ENCODE measurements at regions not wholly inside any gene's neighbourhood (a gene's known extent, or its start where the extent isn't known, plus 50 kb on each side); places are given as distances from the start of the nearest gene placed in this dataset.

DNA sequence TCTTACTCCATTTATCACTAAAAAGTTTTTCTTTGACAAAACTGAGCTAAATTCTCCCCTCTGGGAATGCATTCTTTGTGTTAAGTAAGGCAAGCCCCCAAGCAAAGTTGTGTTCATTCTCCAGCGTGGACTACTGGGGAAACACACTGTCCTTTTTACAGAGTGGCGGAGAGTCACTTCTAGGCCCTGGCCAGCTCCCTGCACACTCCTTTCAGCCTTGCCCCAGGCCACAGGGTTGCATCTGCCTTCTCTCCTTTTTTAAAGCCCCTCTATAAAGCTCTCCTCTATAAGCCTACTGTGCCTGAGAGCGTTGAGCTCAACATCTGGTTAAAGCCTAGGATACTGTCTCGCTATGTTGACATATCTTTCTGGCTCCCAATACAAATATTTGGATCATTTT is 803.4 kb downstream of the PCDH17 start:
- H3K79me2 ChIP-seq (ENCODE audit: insufficient read depth, low read depth): no peaks in the 10 kb centered on the region
- H3K36me3 ChIP-seq (ENCODE audit: insufficient read depth): no peaks in the 10 kb centered on the region
- TF ChIP-seq, protein P1, sequence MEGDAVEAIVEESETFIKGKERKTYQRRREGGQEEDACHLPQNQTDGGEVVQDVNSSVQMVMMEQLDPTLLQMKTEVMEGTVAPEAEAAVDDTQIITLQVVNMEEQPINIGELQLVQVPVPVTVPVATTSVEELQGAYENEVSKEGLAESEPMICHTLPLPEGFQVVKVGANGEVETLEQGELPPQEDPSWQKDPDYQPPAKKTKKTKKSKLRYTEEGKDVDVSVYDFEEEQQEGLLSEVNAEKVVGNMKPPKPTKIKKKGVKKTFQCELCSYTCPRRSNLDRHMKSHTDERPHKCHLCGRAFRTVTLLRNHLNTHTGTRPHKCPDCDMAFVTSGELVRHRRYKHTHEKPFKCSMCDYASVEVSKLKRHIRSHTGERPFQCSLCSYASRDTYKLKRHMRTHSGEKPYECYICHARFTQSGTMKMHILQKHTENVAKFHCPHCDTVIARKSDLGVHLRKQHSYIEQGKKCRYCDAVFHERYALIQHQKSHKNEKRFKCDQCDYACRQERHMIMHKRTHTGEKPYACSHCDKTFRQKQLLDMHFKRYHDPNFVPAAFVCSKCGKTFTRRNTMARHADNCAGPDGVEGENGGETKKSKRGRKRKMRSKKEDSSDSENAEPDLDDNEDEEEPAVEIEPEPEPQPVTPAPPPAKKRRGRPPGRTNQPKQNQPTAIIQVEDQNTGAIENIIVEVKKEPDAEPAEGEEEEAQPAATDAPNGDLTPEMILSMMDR (conservative IDR thresholded peaks at IDR 0.05; ENCODE audit: low read depth, low read length): no peak
- no peak overlapping the region for H3K4me2 ChIP-seq
- H4K20me1 ChIP-seq (ENCODE audit: insufficient read depth): no peaks in the 10 kb centered on the region
- no peaks in the 10 kb centered on the region for H3K27me3 ChIP-seq (ENCODE audit: insufficient read depth, low read depth)
- H2AFZ ChIP-seq (ENCODE audit: low read depth): no peak overlapping the region
- no peak overlapping the region for H3K9ac ChIP-seq
- H3K27ac ChIP-seq: no peak overlapping the region
- no peak overlapping the region for H3K4me3 ChIP-seq (IDR thresholded peaks at IDR 0.05; ENCODE audit: insufficient read depth, low read depth, low read length)
- no peaks in the 10 kb centered on the region for H3K4me1 ChIP-seq (ENCODE audit: low read depth, poor library complexity, severe bottlenecking)

DNA sequence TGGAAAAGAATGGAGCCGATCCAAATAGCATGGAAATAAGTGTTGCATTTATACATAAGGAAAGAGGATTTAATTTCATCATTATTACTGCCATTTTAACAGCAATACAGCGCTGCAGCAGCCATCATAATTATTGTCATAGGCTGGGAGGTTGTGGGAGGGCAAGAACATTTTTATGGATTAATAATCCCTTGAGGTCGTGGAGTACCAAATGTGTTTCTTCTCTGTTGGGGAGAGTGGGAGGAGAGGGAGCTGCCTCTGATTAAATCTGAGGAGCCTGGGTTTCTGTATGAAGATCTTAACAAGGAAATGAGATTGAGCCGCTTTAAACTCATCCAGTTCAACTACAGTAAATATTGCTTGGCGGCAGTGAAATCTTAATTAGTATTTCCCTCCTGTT is 805.9 kb downstream of the PCDH17 start:
- Histone ChIP-seq H3K27me3 (ENCODE audit: insufficient read depth, low read depth) (no peaks in the 10 kb centered on the region), H3K4me3 (IDR thresholded peaks at IDR 0.05; ENCODE audit: insufficient read depth, low read depth, low read length) (no peak overlapping the region), H3K9ac (no peak overlapping the region), H3K79me2 (ENCODE audit: insufficient read depth, low read depth) (no peaks in the 10 kb centered on the region), H4K20me1 (ENCODE audit: insufficient read depth) (no peaks in the 10 kb centered on the region), H2AFZ (ENCODE audit: low read depth) (no peak overlapping the region), H3K4me1 (ENCODE audit: low read depth, poor library complexity, severe bottlenecking) (no peaks in the 10 kb centered on the region), H3K27ac (no peak overlapping the region), H3K36me3 (ENCODE audit: insufficient read depth) (no peaks in the 10 kb centered on the region), H3K4me2 (no peak overlapping the region)
- TF ChIP-seq, protein P1 (conservative IDR thresholded peaks at IDR 0.05; ENCODE audit: low read depth, low read length): no peak

DNA sequence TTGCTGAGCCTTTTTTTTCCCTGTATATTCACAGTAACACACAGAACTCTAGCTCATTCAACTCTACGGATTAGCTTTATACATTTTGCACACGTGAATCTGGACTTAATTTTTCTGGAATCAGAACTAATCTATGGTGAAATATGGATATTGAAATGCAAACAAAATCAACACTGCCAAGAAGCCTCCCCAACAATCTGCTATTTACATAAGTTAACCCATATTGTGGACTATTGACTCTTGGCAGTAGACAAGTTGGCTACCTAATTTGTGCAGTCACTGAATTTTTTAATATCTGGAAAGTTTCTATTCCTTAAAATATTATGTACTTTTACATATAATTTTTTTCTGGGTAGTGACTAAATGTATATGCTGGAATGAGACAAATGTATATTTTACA is 815.4 kb downstream of the PCDH17 start:
- no peaks in the 10 kb centered on the region for H3K27me3 ChIP-seq (ENCODE audit: insufficient read depth, low read depth)
- no peak overlapping the region for H3K4me2 ChIP-seq
- H3K4me3 ChIP-seq (IDR thresholded peaks at IDR 0.05; ENCODE audit: insufficient read depth, low read depth, low read length): no peak overlapping the region
- no peak overlapping the region for H2AFZ ChIP-seq (ENCODE audit: low read depth)
- H4K20me1 ChIP-seq (ENCODE audit: insufficient read depth): no peaks in the 10 kb centered on the region
- no peaks in the 10 kb centered on the region for H3K36me3 ChIP-seq (ENCODE audit: insufficient read depth)
- no peak overlapping the region for H3K27ac ChIP-seq
- H3K9ac ChIP-seq: no peak overlapping the region
- no peaks in the 10 kb centered on the region for H3K79me2 ChIP-seq (ENCODE audit: insufficient read depth, low read depth)
- H3K4me1 ChIP-seq (ENCODE audit: low read depth, poor library complexity, severe bottlenecking): no peaks in the 10 kb centered on the region
- TF ChIP-seq, protein P1 (conservative IDR thresholded peaks at IDR 0.05; ENCODE audit: low read depth, low read length): no peak

DNA sequence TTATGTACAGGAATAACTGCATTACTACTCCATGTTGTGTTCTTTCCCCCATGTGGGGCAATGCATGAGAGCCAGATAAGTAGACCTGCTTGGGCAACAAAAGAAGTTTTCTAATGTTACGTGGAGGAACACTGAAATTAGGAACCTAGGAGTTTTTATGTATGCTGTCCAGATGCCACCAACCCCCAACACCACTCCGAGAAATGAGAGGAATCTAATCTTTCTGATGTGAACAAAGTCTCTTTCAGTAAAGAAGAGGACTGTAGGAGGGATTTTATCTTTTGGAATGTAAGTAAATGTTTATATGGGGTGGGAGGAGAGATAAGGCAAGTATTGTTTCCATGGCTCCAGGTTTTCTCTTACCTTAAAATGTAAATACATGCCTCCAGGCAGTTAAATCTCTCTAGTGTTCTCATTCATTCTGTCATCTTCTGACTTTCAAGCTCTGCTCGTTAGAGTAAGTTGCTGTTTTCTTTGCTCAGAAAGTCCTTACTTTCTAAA is 820.6 kb downstream of the PCDH17 start:
- no peak overlapping the region for H2AFZ ChIP-seq (ENCODE audit: low read depth)
- TF ChIP-seq, protein P1 (conservative IDR thresholded peaks at IDR 0.05; ENCODE audit: low read depth, low read length): no peak
- H3K9ac ChIP-seq: no peak overlapping the region
- no peaks in the 10 kb centered on the region for H3K79me2 ChIP-seq (ENCODE audit: insufficient read depth, low read depth)
- no peak overlapping the region for H3K4me2 ChIP-seq
- no peaks in the 10 kb centered on the region for H3K4me1 ChIP-seq (ENCODE audit: low read depth, poor library complexity, severe bottlenecking)
- H3K27me3 ChIP-seq (ENCODE audit: insufficient read depth, low read depth): no peaks in the 10 kb centered on the region
- no peak overlapping the region for H3K4me3 ChIP-seq (IDR thresholded peaks at IDR 0.05; ENCODE audit: insufficient read depth, low read depth, low read length)
- no peak overlapping the region for H3K27ac ChIP-seq
- no peaks in the 10 kb centered on the region for H3K36me3 ChIP-seq (ENCODE audit: insufficient read depth)
- H4K20me1 ChIP-seq (ENCODE audit: insufficient read depth): no peaks in the 10 kb centered on the region
